ENCODE measurements at regions not wholly inside any gene's neighbourhood (a gene's known extent, or its start where the extent isn't known, plus 50 kb on each side); places are given as distances from the start of the nearest gene placed in this dataset.

DNA sequence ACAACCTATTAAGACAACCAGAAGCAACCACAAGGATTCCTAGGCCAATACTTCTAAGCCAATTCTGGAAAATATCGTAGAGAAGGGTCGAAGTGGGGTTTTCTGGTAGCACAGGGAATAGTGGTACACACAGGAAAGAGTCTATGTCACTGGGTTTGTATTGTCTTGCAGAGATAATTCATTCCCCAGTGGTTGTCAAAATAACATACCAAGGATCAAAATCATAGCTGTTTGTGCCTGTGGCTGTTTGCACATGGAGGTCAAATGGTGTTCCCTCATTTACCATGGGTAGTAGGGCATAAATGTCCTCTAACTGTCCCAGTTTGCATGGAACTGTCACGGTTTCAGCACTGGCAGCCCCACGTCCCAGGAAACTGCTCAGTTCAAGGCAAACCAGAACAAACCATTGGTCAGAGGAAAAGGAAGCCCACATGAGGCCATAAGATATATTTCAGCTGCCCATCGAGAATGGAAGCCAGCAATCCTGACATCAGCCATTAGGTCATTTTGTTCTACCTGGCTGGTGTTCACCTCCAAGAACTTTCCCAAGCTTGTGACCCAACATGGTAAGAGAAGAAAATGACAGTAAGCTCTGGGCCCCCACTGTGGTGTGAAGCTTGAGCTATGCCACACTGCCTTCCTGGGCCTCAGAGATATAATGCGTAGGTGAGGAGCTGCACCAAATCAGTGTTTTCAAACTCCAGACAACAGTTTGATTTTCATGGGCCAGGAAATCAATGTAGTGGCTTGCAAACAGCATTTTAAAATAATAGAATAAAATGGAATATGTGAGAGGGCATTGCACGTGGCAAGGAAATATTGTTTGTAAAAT, 53.9 kb upstream of the NFE2L3 start:
- peak overlapping the region; percentile 68 for H3K27ac Mint-ChIP-seq
- no peak overlapping the region for H3K4me3 Mint-ChIP-seq
- peaks cover 46% of the 10 kb centered on the region for H3K4me1 Mint-ChIP-seq (ENCODE audit: low read depth)
- H3K27me3 Mint-ChIP-seq, result no peaks in the 10 kb centered on the region
- intact Hi-C loops (cut with micrococcal nuclease), result no loop called here
- no peaks in the 10 kb centered on the region for H3K9me3 Mint-ChIP-seq
- H3K36me3 Mint-ChIP-seq (ENCODE audit: low read depth), result peaks cover 6% of the 10 kb centered on the region

DNA sequence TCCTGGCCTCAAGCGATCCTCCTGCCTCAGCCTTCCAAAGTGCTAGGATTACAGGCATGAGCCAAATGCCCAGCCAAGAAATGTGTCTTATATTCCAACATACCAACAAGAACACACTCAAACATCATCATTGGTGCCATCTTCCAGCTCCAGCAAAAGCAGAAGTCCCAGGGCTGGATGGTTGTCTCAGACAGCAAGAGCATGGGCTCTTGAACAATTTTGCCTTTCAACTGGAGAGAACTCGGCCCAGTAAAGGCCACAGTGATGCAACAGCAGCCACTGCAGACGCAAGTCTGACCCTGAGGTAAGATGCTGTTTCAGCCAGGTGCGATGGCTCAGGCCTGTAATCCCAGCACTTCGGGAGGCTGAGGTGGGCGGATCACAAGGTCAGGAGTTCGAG, 52.8 kb upstream of the NFE2L3 start:
- intact Hi-C loops (cut with micrococcal nuclease), result no loop called here
- Mint-ChIP-seq H3K27me3 (no peaks in the 10 kb centered on the region), H3K36me3 (ENCODE audit: low read depth) (peaks cover 6% of the 10 kb centered on the region), H3K4me1 (ENCODE audit: low read depth) (peaks cover 54% of the 10 kb centered on the region), H3K27ac (peak overlapping the region; percentile 98), H3K9me3 (no peaks in the 10 kb centered on the region), H3K4me3 (no peak overlapping the region)

DNA sequence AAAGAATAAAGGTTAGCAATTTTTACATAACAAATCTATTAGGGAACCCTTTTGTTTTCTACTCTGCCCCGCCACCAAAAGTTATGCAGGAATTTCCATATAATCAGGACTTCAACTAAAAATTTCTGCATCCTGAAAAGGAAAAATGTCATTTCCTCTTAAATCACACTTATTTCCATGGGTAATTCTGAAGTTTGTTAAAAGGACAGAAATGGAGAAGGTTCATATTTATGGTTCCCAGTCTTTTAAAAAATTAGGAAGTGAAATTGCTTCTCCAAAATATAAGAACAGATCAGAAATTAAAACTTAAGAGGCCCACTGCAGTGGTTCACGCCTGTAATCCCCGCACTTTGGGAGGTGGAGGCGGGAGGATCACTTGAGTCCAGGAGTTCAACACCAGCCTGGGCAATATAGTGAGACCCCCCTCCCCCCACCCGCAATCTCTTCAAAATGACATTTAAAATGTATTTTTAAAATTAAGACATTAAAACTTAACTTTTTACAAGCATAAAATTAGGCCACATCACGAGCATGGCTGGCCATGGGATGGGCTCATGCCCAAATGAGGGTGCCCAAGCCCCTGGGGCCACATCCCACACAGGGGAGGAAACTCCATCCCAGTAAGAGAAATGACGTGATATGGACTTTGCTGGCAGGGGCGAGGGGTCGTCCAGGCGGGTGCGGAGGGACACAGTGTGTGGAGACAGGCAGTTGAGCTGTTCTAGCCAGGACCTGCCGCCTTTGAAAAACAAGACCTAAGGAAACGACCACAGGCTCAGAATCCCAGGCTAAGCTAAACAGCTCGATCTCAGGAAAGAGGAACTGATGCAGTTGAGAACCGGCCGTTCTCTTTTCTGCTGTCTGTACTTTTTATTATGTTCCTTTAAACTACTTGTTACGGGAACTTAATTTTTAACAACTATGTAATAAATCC, 51.3 kb upstream of the NFE2L3 start:
- H3K27ac Mint-ChIP-seq, result peak overlapping the region; percentile 98
- peak overlapping the region; percentile 85 for H3K4me3 Mint-ChIP-seq
- H3K4me1 Mint-ChIP-seq (ENCODE audit: low read depth), result peaks cover 65% of the 10 kb centered on the region
- no peaks in the 10 kb centered on the region for H3K27me3 Mint-ChIP-seq
- peaks cover 13% of the 10 kb centered on the region for H3K36me3 Mint-ChIP-seq (ENCODE audit: low read depth)
- H3K9me3 Mint-ChIP-seq, result no peaks in the 10 kb centered on the region
- intact Hi-C loops (cut with micrococcal nuclease), result loop anchor here (2.0 kb wide), 2 partner anchors 52 to 100 kb away; partner anchors contain the start of genes CBX3, HNRNPA2B1 and NFE2L3

DNA sequence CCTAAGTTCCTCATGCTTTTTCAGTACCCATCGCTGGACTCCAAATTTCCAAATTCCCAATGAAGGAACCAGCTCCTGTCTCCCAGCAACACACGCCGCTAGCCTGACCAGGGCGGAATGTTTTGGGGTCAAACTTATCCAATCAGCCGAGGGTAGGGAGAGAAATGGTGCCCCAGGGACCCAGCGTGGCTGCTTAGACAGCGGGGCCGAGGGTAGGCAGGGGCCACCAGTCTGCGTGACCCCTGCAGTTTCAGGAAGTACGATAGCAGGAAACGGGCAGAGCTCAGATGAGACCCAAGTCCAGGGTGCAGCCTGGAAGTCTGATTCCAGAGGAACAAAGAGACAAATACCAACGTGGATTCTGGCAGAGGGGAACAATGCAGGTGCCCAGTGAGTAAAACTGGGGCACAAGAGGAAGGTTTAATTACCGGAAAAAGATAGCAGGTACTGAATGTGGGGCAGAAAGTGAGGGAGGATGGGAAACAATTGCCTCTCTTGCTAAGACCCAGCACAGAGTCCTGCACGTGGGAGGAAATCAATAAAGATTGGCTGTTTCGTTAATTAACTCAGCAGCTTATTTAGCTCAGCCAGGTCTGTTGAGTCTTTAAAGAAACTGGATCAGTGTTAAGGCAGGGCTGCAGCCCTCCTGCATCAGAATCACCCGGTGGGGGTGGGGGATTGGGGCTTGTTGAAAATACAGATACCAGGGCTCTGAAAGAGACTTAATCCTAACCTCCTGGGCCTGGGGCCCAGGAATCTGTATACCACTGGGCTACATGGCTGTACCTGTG, 50.4 kb upstream of the NFE2L3 start:
- Mint-ChIP-seq H3K9me3 (no peaks in the 10 kb centered on the region), H3K4me1 (ENCODE audit: low read depth) (peaks cover 65% of the 10 kb centered on the region), H3K36me3 (ENCODE audit: low read depth) (peaks cover 20% of the 10 kb centered on the region), H3K27ac (peak overlapping the region; percentile 98), H3K27me3 (no peaks in the 10 kb centered on the region), H3K4me3 (peak overlapping the region; percentile 85)
- intact Hi-C loops (cut with micrococcal nuclease), result loop anchor here (2.0 kb wide), 2 partner anchors 51 to 99 kb away; partner anchors contain the start of genes CBX3, HNRNPA2B1 and NFE2L3

DNA sequence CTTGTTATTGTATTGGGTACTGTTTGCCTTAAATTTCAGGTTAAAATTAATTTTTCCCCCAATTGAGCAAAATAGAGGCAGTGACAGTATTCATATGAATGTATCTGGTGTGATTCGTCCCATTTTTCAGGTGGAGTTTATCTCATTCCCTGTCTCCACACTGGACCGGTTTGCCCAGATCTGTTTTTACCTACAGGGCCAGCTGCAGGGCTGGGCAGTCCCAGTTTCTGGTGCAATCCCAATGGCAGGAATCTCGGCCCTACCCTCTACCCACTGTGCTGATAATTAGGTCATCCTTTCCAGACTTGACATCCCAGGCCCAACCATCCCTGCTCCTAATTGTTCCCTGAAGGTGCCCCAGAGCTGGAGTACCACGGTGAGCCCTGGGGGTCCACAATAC, 49.8 kb upstream of the NFE2L3 start:
- Mint-ChIP-seq H3K4me1 (ENCODE audit: low read depth) (peaks cover 65% of the 10 kb centered on the region), H3K4me3 (peak overlapping the region; percentile 85), H3K27me3 (no peaks in the 10 kb centered on the region), H3K27ac (peak overlapping the region; percentile 98), H3K9me3 (no peaks in the 10 kb centered on the region), H3K36me3 (ENCODE audit: low read depth) (peaks cover 23% of the 10 kb centered on the region)
- intact Hi-C loops (cut with micrococcal nuclease), result no loop called here

All from dendritic cell treated with granulocyte-macrophage colony-stimulating factor and Interleukin-4, amounts not matched to agents 40 ng/mL and 50 ng/mL, for 4 days (primary cell).